Cardiac fibroblast (primary cell): ENCODE measurements at regions not wholly inside any gene's neighbourhood (a gene's known extent, or its start where the extent isn't known, plus 50 kb on each side); places are given as distances from the start of the nearest gene placed in this dataset.
"Not testable (repeated sequence)": the region's sequence is repeated elsewhere in the genome, so short reads cannot be mapped to it uniquely, and the experiment has no call there.

ENCODE experiments used
- DNase-seq, 2 donors: peaks; one replicate each; pipeline versions ENCODE4 v3.0.0 to v3.0.0-alpha.2; 2010; ENCODE audit warnings: low read depth in 2 of 2
- H3K4me3 ChIP-seq, 2 donors: replicated peaks in 1 of 2; 1 replicate in 1 of 2; 2 replicates in 1 of 2; pipeline ENCODE4 v1.5.1; 2011; ENCODE audit warnings: low read depth in 2 of 2, low read length in 2 of 2, mild to moderate bottlenecking in 2 of 2, moderate library complexity in 1 of 2
- CTCF ChIP-seq: IDR thresholded peaks from one replicate; pipeline ENCODE4 v1.5.1; 2011; ENCODE audit warnings: low read depth, mild to moderate bottlenecking, low read length, inconsistent platforms

- TF ChIP-seq CTCF = no peak
- no peak for DNase-seq
- no peak overlapping the region for H3K4me3 ChIP-seq
These were observed 220.5 kb downstream of the FOXD4L6 start for GRCh38 chr9:40907657-40908624.

GRCh38 chr9:40906879-40907278, 221.6 kb downstream of the FOXD4L6 start:
- not testable (repeated sequence) for DNase-seq, H3K4me3 ChIP-seq

DNA sequence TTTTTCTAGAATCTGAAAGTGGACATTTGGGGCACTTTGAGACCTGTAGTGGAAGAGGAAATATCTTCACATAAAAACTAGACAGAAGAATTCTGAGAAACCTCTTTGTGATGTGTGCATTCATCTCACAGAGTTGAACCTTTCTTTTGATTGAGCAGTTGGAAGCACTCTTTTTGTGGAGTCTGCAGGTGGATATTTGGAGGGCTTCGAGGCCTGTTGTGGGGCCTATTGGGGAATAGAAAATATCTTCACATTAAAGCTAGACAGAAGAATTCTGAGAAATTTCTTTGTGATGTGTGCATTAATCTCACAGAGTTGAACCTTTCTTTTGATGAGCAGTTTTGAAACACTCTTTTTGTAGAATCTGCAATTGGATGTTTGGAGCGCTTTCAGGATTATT, 236.2 kb downstream of the FOXD4L6 start:
- not testable (repeated sequence) for H3K4me3 ChIP-seq, DNase-seq

- not testable (repeated sequence) for DNase-seq, H3K4me3 ChIP-seq
These were observed 242.6 kb downstream of the FOXD4L6 start for GRCh38 chr9:40885858-40886257.

DNA sequence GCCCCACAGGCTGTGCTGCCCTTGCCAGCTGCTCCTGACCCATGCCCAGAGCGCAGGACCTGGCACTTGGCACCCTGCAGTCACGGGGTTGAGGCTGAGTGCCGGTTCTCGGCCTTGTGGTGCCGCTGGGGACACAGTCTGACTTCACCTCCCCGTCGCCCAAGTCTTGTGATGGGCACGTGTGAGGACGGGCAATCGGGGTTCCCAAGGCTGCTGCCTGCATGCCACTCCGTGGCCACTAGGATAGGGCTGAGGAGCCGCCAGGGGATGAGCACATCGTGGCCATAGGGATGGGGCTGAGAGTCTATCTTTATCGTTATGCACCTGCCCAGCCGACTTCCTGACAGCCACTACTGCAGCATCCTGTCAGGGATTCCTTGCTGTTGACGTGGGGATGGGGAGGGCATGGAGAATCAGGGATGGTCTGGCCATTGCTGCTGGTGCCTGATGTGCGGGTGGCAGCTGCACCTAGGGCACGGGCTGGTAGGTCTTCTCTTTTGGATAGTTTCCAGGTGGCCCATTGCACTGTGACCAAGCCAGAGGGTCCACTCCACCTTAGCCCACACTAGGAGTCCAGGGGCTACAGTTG, 243.5 kb downstream of the FOXD4L6 start:
- DNase-seq, H3K4me3 ChIP-seq: not testable (repeated sequence)

DNA sequence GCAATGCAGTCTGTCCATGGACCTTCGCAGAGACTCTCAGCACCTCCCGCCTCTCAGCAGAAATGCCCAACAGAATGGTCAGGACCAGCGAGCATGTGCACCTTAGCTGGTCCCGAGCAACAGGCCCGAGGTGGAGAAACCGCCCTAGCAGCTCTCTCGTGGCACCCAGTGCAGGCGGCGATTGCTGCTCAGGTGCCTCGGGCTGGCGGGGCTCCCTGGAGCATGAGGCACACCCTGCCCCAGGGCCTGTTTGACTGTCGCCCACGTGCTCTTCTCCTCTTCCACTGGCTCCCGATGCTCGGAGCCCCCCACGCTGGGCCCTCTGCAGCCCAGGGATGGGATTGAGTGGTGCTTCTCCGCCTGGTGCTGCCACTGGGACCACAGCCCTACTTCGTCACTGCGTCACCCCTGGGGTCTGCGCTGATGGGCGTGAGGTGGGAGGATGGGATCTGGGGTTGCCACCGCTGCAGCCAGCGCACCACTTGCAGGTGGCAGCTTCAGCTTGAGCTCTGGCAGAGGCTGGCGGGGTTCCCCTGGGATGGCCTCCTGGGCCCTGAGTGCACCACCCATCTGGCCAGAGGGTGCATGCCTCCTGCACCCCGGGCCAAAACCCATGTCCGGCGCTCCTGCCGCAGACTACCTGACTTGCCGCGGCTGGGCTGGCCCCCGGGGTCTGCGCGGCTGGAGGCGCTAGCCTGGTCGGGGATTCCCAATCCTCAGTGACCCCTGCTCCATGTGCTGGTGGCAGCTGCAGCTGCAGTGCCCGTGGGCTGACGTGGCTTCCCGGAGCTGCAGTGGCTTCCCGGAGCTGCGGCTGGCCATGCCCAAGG, 244.2 kb downstream of the FOXD4L6 start:
- no peak for DNase-seq
- TF ChIP-seq CTCF = no peak

GRCh38 chr9:40883423-40884071, 244.9 kb downstream of the FOXD4L6 start:
- H3K4me3 ChIP-seq, DNase-seq: not testable (repeated sequence)

More for the DNA sequence above, 244.2 kb downstream of the FOXD4L6 start:
- no peak overlapping the region for H3K4me3 ChIP-seq

DNA sequence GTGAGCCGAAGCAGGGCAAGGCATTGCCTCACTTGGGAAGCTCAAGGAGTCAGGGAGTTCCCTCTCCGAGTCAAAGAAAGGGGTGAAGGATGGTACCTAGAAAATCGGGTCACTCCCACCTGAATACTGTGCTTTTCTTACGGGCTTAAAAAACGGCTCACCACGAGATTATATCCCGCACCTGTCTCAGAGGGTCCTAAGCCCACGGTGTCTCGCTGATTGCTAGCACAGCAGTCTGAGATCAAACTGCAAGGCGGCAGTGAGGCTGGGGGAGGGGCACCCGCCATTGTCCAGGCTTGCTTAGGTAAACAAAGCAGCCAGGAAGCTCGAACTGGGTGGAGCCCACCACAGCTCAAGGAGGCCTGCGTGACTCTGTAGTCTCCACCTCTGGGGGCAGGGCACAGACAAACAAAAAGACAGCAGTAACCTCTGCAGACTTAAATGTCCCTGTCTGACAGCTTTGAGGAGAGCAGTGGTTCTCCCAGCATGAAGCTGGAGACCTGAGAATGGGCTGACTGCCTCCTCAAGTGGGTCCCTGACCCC, 254.7 kb downstream of the FOXD4L6 start:
- not testable (repeated sequence) for DNase-seq, H3K4me3 ChIP-seq

DNA sequence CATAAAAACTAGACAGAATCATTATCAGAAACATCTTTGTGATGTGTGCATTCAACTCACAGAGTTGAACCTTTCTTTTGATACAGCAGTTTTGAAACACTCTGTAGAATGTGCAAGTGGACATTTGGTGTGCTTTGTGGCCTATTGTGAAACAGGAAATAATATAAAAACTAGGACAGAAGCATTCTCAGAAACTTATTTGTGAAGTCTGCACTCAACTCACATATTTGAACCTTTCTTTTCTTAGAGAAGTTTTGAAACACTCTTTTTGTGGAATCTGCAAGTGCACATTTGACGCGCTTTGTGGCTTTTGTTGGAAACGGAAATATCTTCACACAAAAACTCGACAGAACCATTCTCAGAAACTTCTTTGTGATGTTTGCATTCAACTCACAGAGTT, 260.0 kb downstream of the FOXD4L6 start:
- DNase-seq, H3K4me3 ChIP-seq: not testable (repeated sequence)
